Psoas muscle (tissue), 7 donors: ENCODE measurements at regions not wholly inside any gene's neighbourhood (a gene's known extent, or its start where the extent isn't known, plus 50 kb on each side); places are given as distances from the start of the nearest gene placed in this dataset.
A peak's percentile ranks its signal among the peaks of the same experiment; 100 is the strongest.

Experiments
- ATAC-seq, 4 donors: fragments of 200-7000 bp; cut with Tn5 transposase; one replicate each; pipeline ENCODE4 v1.9.1; 2020; ENCODE audit warnings: moderate library complexity in 3 of 4, mild to moderate bottlenecking in 2 of 4
- DNase-seq, 2 donors: peaks; one replicate each; pipeline ENCODE4 v3.0.0-alpha.2; 2020
- H3K27ac ChIP-seq: fragments of 200-600 bp; one replicate; pipeline ENCODE4 v1.8.0; 2022
- H3K27me3 ChIP-seq, 3 donors: fragments of 200-600 bp in 1 of 3; one replicate each; pipeline versions ENCODE4 v1.6.1 to v1.8.0; 2013 to 2022; ENCODE audit warnings: low read length in 2 of 3, mild to moderate bottlenecking in 2 of 3, moderate library complexity in 1 of 3; ENCODE audit not compliant: insufficient read depth in 3 of 3
- H3K36me3 ChIP-seq, 2 donors: fragments of 200-600 bp in 1 of 2; one replicate each; pipeline versions ENCODE4 v1.6.1 to v1.8.0; 2013 to 2022; ENCODE audit warnings: low read depth in 1 of 2, mild to moderate bottlenecking in 1 of 2, moderate library complexity in 1 of 2; ENCODE audit not compliant: insufficient read depth in 1 of 2
- H3K4me1 ChIP-seq: fragments of 200-600 bp; one replicate; pipeline ENCODE4 v1.8.0; 2022
- H3K4me3 ChIP-seq: fragments of 200-600 bp; one replicate; pipeline ENCODE4 v1.8.0; 2022; ENCODE audit warnings: mild to moderate bottlenecking
- H3K9me3 ChIP-seq: fragments of 200-600 bp; one replicate; pipeline ENCODE4 v1.8.0; 2022
- CTCF ChIP-seq: fragments of 200-600 bp; IDR thresholded peaks from one replicate; pipeline ENCODE4 v1.8.0; 2022; ENCODE audit warnings: antibody characterized with exemption
- WGBS, 3 donors: extraction: QIAGEN DNeasy Blood & Tissue Kit; methylation state at CpG; one replicate each; pipeline versions ENCODE4 v1.1.6 to v1.1.7; 2013; 5-methylcytosine and 5-hydroxymethylcytosine counted together
- intact Hi-C, 2 donors: fragments of 100-400 bp; cut with DNase I; formaldehyde crosslinking; loops; one replicate each; pipeline versions ENCODE4 v1.11.0 to v1.14.2; 2022
- donor health status: healthy with polysubstance abuse.
- donor health status: DM: no; HTN: no; CAD: no; lungs with moderate emphysema.
- donor health status: Bipolar disorder and iron deficiency.
- donor health status: healthy.
- donor health status: DM: yes; HTN: yes; CAD: no.
- donor health status: DM: no; HTN: no; CAD: no.
- donor health status: DM: yes; HTN: yes; CAD: no.

- Histone ChIP-seq H3K27ac (no peak overlapping the region), H3K4me1 (peaks cover 4% of the 10 kb centered on the region), H3K9me3 (no peaks in the 10 kb centered on the region), H3K36me3 (no peaks in the 10 kb centered on the region), H3K27me3 (no peaks in the 10 kb centered on the region), H3K4me3 (no peak overlapping the region)
- intact Hi-C loops: no loop called here
- DNase-seq (no peak), ATAC-seq (no peak)
- WGBS, 3 donors: 83 to 88% (median 87%) methylated on average over 12 of the region's 12 CpGs
- no peak for TF ChIP-seq CTCF
Measured at GRCh38 chr3:188975600-188976314, 196.0 kb upstream of the TPRG1 start.

- Histone ChIP-seq H3K36me3 (no peaks in the 10 kb centered on the region), H3K27ac (no peak overlapping the region), H3K4me1 (peaks cover 4% of the 10 kb centered on the region), H3K9me3 (no peaks in the 10 kb centered on the region), H3K27me3 (no peaks in the 10 kb centered on the region), H3K4me3 (no peak overlapping the region)
- DNase-seq (no peak), ATAC-seq (no peak)
- no peak for TF ChIP-seq CTCF
- WGBS, 3 donors: 72 to 73% (median 73%) methylated on average over 4 of the region's 4 CpGs
- intact Hi-C loops: no loop called here
Measured at GRCh38 chr3:188976407-188976806, 195.4 kb upstream of the TPRG1 start.

GRCh38 chr3:188978421-188979171 is 193.2 kb upstream of the TPRG1 start:
- WGBS, 3 donors: 59 to 67% (median 66%) methylated on average over 7 of the region's 7 CpGs
- TF ChIP-seq CTCF: no peak

GRCh38 chr3:188979248-188979647 is 192.5 kb upstream of the TPRG1 start:
- ATAC-seq (peak in 1 of 4 donors; percentile 36), DNase-seq (no peak)
- no peak for TF ChIP-seq CTCF
- H3K9me3 ChIP-seq: no peaks in the 10 kb centered on the region
- no peaks in the 10 kb centered on the region for H3K36me3 ChIP-seq
- intact Hi-C loops: no loop called here
- no peak overlapping the region for H3K4me3 ChIP-seq
- WGBS, 3 donors: 55 to 75% (median 60%) methylated on average over 7 of the region's 7 CpGs
- H3K27ac ChIP-seq: no peak overlapping the region
- peaks cover 4% of the 10 kb centered on the region for H3K4me1 ChIP-seq
- H3K27me3 ChIP-seq: no peaks in the 10 kb centered on the region

More at GRCh38 chr3:188978421-188979171, 193.2 kb upstream of the TPRG1 start:
- no peak for DNase-seq
- no peaks in the 10 kb centered on the region for H3K36me3 ChIP-seq
- intact Hi-C loops: no loop called here
- H3K4me1 ChIP-seq: peaks cover 4% of the 10 kb centered on the region
- no peaks in the 10 kb centered on the region for H3K27me3 ChIP-seq
- no peak overlapping the region for H3K27ac ChIP-seq
- H3K4me3 ChIP-seq: no peak overlapping the region
- ATAC-seq: peak in 3 of 4 donors; percentile 21 to 74 (median 49)
- no peaks in the 10 kb centered on the region for H3K9me3 ChIP-seq
